IMR-90 (cell line): ENCODE measurements at regions not wholly inside any gene's neighbourhood (a gene's known extent, or its start where the extent isn't known, plus 50 kb on each side); places are given as distances from the start of the nearest gene placed in this dataset.

Experiments used
- ATAC-seq: fragments of 200-7000 bp; cut with Tn5 transposase; 2 replicates; pipeline ENCODE4 v1.9.1; 2020; ENCODE audit warnings: low read depth, mild to moderate bottlenecking, moderate library complexity
- BruUV-seq: library from RNA; stranded (reverse); fragments of 400-500 nt; replicated peaks from 2 replicates; lab custom pipeline; 2021; lab: Mats Ljungman, UMichigan
- CTCF ChIA-PET: fragments of 300-600 bp; formaldehyde crosslinking; extraction: SDS; loops from one replicate; lab custom pipeline; 2021; ENCODE audit warnings: antibody characterized with exemption; lab: Yijun Ruan, JAX
- POLR2A ChIA-PET: fragments of 300-600 bp; sonication (Branson Sonifier 250); formaldehyde crosslinking; loops from one replicate; lab custom pipeline; 2022; ENCODE audit warnings: antibody characterized with exemption; ENCODE audit not compliant: unreplicated experiment; lab: Charles Lee
- DNase-seq: peaks from one replicate; pipeline ENCODE4 v3.0.0; 2013
- H2AFZ ChIP-seq: replicated peaks from 2 replicates; pipeline ENCODE3; 2013; ENCODE audit warnings: low read length, mild to moderate bottlenecking; ENCODE audit not compliant: poor library complexity
- H2AK5ac ChIP-seq: 2 replicates; pipeline ENCODE4 v1.6.1; 2013; ENCODE audit warnings: low read depth, low read length, inconsistent platforms
- H2AK9ac ChIP-seq: replicated peaks from 2 replicates; pipeline ENCODE3; 2013; ENCODE audit warnings: mild to moderate bottlenecking, low read depth, low read length, moderate library complexity; ENCODE audit not compliant: poor library complexity
- H2BK120ac ChIP-seq: 2 replicates; pipeline ENCODE4 v1.6.1; 2013; ENCODE audit warnings: low read depth, low read length, inconsistent platforms
- H2BK15ac ChIP-seq: 3 replicates; pipeline ENCODE4 v1.6.1; 2013; ENCODE audit warnings: low read depth, low read length, inconsistent platforms
- H2BK20ac ChIP-seq: 2 replicates; pipeline ENCODE4 v1.6.1; 2013; ENCODE audit warnings: low read depth, mild to moderate bottlenecking, inconsistent platforms, low read length, moderate library complexity
- H2BK5ac ChIP-seq: 2 replicates; pipeline ENCODE4 v1.6.1; 2013; ENCODE audit warnings: mild to moderate bottlenecking, low read depth, low read length, inconsistent platforms; ENCODE audit not compliant: poor library complexity, severe bottlenecking
- H3K14ac ChIP-seq: replicated peaks from 2 replicates; pipeline ENCODE4 v1.6.1; 2013; ENCODE audit warnings: low read depth, low read length, inconsistent platforms
- H3K18ac ChIP-seq: 2 replicates; pipeline ENCODE4 v1.6.1; 2013; ENCODE audit warnings: low read depth, low read length, control low read depth
- H3K23ac ChIP-seq: 2 replicates; pipeline ENCODE4 v1.6.1; 2013; ENCODE audit warnings: low read depth, low read length, inconsistent platforms
- H3K27ac ChIP-seq: 2 replicates; pipeline ENCODE4 v1.5.1; 2013; ENCODE audit warnings: mild to moderate bottlenecking, control low read depth, low read length; ENCODE audit not compliant: insufficient read depth
- H3K27me3 ChIP-seq: 2 replicates; pipeline ENCODE4 v1.6.1; 2013; ENCODE audit warnings: low read length; ENCODE audit not compliant: control insufficient read depth, insufficient read depth
- H3K36me3 ChIP-seq: 2 replicates; pipeline ENCODE4 v1.6.1; 2013; ENCODE audit warnings: low read length, mixed read lengths; ENCODE audit not compliant: control insufficient read depth, insufficient read depth
- H3K4ac ChIP-seq: 2 replicates; pipeline ENCODE4 v1.6.1; 2013; ENCODE audit warnings: low read depth, low read length, inconsistent platforms
- H3K4me1 ChIP-seq: 2 replicates; pipeline ENCODE4 v1.6.1; 2013; ENCODE audit warnings: low read length, mixed read lengths; ENCODE audit not compliant: control insufficient read depth, insufficient read depth
- H3K4me2 ChIP-seq: 2 replicates; pipeline ENCODE4 v1.6.1; 2013; ENCODE audit warnings: low read depth, mild to moderate bottlenecking, control low read depth, low read length, moderate library complexity
- H3K4me3 ChIP-seq: 2 replicates; pipeline ENCODE4 v1.5.1; 2013; ENCODE audit warnings: low read depth, mild to moderate bottlenecking, control low read depth, low read length, moderate library complexity; ENCODE audit not compliant: insufficient read depth
- H3K56ac ChIP-seq: 2 replicates; pipeline ENCODE4 v1.6.1; 2013; ENCODE audit warnings: low read length, inconsistent platforms; ENCODE audit not compliant: insufficient read depth; ENCODE audit errors: extremely low read depth
- H3K79me1 ChIP-seq, 2 experiments: 2 replicates each; pipeline ENCODE4 v1.6.1; 2013; ENCODE audit warnings: low read length in 2 of 2, inconsistent platforms in 1 of 2, low read depth in 1 of 2
- H3K9ac ChIP-seq: 2 replicates; pipeline ENCODE4 v1.6.1; 2013; ENCODE audit warnings: low read depth, low read length, control low read depth
- H3K9me1 ChIP-seq: 2 replicates; pipeline ENCODE4 v1.6.1; 2013; ENCODE audit warnings: low read length, inconsistent platforms; ENCODE audit not compliant: insufficient read depth
- H3K9me3 ChIP-seq: 2 replicates; pipeline ENCODE4 v1.6.1; 2013; ENCODE audit warnings: low read length; ENCODE audit not compliant: control insufficient read depth, insufficient read depth
- H4K20me1 ChIP-seq: 2 replicates; pipeline ENCODE4 v1.6.1; 2013; ENCODE audit warnings: low read length, inconsistent platforms; ENCODE audit not compliant: insufficient read depth
- H4K5ac ChIP-seq: 2 replicates; pipeline ENCODE4 v1.6.1; 2013; ENCODE audit warnings: mild to moderate bottlenecking, low read depth, low read length, control low read depth
- H4K8ac ChIP-seq, 2 experiments: 2 replicates each; pipeline ENCODE4 v1.6.1; 2013; ENCODE audit warnings: low read depth in 2 of 2, low read length in 2 of 2, control low read depth in 1 of 2, inconsistent platforms in 1 of 2
- H4K91ac ChIP-seq: 2 replicates; pipeline ENCODE4 v1.6.1; 2013; ENCODE audit warnings: low read depth, low read length, inconsistent platforms; ENCODE audit not compliant: insufficient read depth
- ELK1 ChIP-seq: fragments of 150-350 bp; IDR thresholded peaks from 2 replicates; pipeline ENCODE4 v1.6.1; 2016; ENCODE audit warnings: low read depth, mild to moderate bottlenecking, low read length, moderate library complexity, borderline replicate concordance
- NFE2L2 ChIP-seq: fragments of 150-350 bp; IDR thresholded peaks from 2 replicates; pipeline ENCODE4 v1.6.1; 2016; ENCODE audit warnings: low read depth, mild to moderate bottlenecking, low read length
- RCOR1 ChIP-seq: IDR thresholded peaks from 2 replicates; pipeline ENCODE4 v1.6.1; 2012; ENCODE audit warnings: mild to moderate bottlenecking, low read length, improper control_type of control experiment; ENCODE audit not compliant: insufficient replicate concordance
- SMC3 ChIP-seq: fragments of 150-350 bp; IDR thresholded peaks from 2 replicates; pipeline ENCODE4 v1.6.1; 2016; ENCODE audit warnings: low read depth, mild to moderate bottlenecking, antibody characterized with exemption, low read length, moderate library complexity
- WGBS, 2 experiments: methylation state at CpG; one replicate each; pipeline versions ENCODE4 v1.1.5 to v1.1.7; 2013; ENCODE audit warnings: missing lambda C conversion rate in 2 of 2; ENCODE audit not compliant: insufficient read length in 1 of 2; ENCODE audit errors: extremely low coverage in 2 of 2; 5-methylcytosine and 5-hydroxymethylcytosine counted together
- dilution Hi-C: fragments of 300-500 bp; cut with HindIII; formaldehyde crosslinking; loops from one replicate; pipeline ENCODE4 v1.14.3; 2018; ENCODE audit warnings: low sequenced_read_pairs; ENCODE audit not compliant: unreplicated experiment
- in situ Hi-C: fragments of 300-500 bp; cut with MboI; formaldehyde crosslinking; loops from 3 replicates; pipeline ENCODE4 v1.14.3; 2019; ENCODE audit warnings: low sequenced_read_pairs, inconsistent platforms, mixed read lengths
- intact Hi-C: fragments of 100-400 bp; cut with micrococcal nuclease; formaldehyde crosslinking; loops from 2 replicates; pipeline ENCODE4 v1.10.0; 2022

- Histone ChIP-seq H4K5ac (no peak overlapping the region), H3K4ac (no peak overlapping the region), H3K27me3 (no peaks in the 10 kb centered on the region), H2BK120ac (no peak overlapping the region), H2AK9ac (no peak overlapping the region), H4K91ac (no peak overlapping the region), H3K56ac (no peak overlapping the region), H3K9me3 (peaks cover 37% of the 10 kb centered on the region), H2AK5ac (no peak overlapping the region), H3K9me1 (no peaks in the 10 kb centered on the region), H2BK15ac (no peak overlapping the region), H3K9ac (no peak overlapping the region), H3K14ac (no peak overlapping the region), H4K20me1 (no peaks in the 10 kb centered on the region), H3K36me3 (no peaks in the 10 kb centered on the region), H3K4me2 (no peak overlapping the region), H2BK5ac (no peak overlapping the region), H2BK20ac (no peak overlapping the region), H2AFZ (no peak overlapping the region), H3K23ac (no peak overlapping the region), H4K8ac (no peak overlapping the region), H3K4me1 (no peaks in the 10 kb centered on the region), H3K27ac (no peak overlapping the region), H3K18ac (no peak overlapping the region), H3K4me3 (no peak overlapping the region), H3K79me1 (no peaks in the 10 kb centered on the region)
- dilution Hi-C loops: no loop called here
- CTCF ChIA-PET: no interaction called here
- intact Hi-C loops: no loop called here
- in situ Hi-C loops: no loop called here
- WGBS, 2 experiments: 90% methylated on average over 2 of the region's 12 CpGs; no CpG with 5 or more reads in 1 of the 2 experiments
- ATAC-seq: no peak
- no peak for DNase-seq
- BruUV-seq: no TSS peak
- no peak for TF ChIP-seq NFE2L2
- TF ChIP-seq RCOR1: no peak
- no peak for TF ChIP-seq ELK1
- TF ChIP-seq SMC3: no peak
- POLR2A ChIA-PET: no interaction called here
Observed at GRCh38 chr12:130218682-130219081, 56.4 kb downstream of the FZD10 start.
